Fibroblast of upper back skin (primary cell): ENCODE measurements at regions not wholly inside any gene's neighbourhood (a gene's known extent, or its start where the extent isn't known, plus 50 kb on each side); places are given as distances from the start of the nearest gene placed in this dataset.

Experiments used
- DNase-seq: peaks from one replicate; pipeline ENCODE4 v3.0.0-alpha.2; 2013

GRCh38 chr19:33948651-33949335 lies 152.1 kb downstream of the KCTD15 start:
- no peak for DNase-seq

- peak; percentile 3 for DNase-seq
Measured at GRCh38 chr19:33950091-33950750, 153.6 kb downstream of the KCTD15 start.

- DNase-seq = no peak
Measured at GRCh38 chr19:33953023-33953422, 156.4 kb downstream of the KCTD15 start.

DNA sequence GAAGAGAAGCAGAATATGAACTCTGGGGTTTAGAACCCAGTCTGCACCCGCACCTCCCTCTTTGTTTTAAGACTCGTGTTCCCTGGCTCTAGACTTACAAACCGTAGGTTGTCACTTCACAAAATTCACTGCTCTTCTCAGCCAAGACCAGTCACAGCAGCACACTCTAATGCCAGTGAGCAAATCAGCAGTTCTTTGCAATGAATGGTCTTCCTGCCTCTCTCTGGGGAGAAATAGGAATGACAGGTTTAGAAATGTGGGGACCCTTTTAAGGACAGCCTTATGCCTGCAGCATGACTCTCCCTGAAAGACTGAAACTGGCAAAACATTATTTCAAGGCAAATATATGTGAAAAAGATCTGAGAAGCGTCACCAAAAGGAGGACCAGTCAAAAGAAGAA lies 156.9 kb downstream of the KCTD15 start:
- no peak for DNase-seq

DNA sequence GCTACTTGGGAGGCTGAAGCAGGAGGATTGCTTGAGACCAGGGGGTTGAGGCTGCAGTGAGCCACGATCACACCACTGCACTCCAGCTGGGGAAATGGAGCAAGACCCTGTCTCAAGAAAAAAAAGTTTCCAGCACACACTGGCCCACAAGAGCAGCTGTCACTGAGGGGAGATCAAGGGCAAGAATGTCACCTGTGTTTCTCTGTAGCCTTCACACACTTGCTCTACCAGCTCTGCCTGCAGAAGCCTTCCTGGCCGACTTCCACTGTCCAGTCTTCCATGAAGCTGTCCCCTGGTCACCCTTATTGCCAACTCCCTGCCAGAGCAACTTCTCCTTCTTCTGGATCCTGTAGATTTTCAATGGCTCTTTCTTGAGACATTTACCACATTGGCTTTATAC lies 158.0 kb downstream of the KCTD15 start:
- DNase-seq = no peak

GRCh38 chr19:33956941-33957340 lies 160.3 kb downstream of the KCTD15 start:
- DNase-seq = no peak

GRCh38 chr19:33957804-33958203 lies 161.1 kb downstream of the KCTD15 start:
- no peak for DNase-seq

DNA sequence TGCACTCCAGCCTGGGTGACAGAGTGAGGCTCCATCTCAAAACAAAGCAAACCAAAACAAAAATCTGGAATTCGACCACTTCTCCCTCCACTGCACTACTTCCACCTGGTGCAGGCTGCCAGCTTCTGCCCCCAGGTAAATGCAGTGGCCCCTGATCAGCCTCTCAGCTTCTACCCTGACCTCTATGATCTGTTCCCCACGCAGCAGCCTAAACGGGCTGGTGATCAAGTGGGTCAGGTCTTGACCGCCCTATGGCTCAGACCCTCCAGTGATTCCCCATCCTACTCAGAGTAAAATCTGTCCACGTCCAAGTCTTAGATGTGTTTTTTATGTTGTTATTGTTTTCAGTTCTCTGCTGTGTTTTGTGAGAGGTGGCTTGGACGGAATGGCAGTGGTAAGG lies 163.9 kb downstream of the KCTD15 start:
- DNase-seq = no peak

DNA sequence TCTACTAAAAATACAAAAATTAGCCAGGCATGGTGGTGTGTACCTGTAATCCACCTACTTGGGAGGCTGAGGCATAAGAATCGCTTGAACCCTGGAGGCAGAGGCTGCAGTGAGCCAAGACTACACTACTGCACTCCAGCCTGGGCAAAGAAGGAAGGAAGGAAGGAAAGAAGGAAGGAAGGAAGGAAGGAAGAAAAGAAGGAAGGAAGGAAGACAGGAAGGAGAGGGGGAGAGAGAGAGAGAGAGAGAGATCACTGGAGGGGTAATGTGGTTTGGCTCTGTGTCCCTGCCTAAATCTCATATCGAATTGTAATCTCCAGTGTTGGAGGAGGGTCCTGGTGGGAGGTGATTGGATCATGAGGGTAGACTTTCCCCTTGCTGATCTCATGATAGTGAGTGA lies 165.5 kb downstream of the KCTD15 start:
- no peak for DNase-seq

DNA sequence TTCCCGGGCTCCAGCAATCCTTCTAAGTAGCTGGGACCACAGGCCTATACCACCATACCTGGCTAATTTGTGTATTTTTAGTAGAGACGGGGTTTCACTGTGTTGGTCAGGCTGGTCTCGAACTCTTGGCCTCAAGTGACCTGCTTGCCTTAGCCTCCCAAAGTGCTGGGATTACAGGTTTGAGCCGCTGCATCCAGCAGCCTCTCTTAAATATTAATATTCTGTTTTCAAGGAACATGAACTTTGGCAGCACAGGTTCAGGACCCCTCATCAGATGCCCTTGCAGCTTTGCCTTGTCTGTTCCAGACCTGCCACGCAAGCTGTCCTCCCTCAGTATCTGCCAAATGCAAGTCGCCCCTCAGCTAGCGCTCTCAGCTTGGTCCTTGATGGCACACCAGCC lies 166.8 kb downstream of the KCTD15 start:
- DNase-seq = no peak

- no peak for DNase-seq
Measured at GRCh38 chr19:33971073-33971472, 174.4 kb downstream of the KCTD15 start.

DNA sequence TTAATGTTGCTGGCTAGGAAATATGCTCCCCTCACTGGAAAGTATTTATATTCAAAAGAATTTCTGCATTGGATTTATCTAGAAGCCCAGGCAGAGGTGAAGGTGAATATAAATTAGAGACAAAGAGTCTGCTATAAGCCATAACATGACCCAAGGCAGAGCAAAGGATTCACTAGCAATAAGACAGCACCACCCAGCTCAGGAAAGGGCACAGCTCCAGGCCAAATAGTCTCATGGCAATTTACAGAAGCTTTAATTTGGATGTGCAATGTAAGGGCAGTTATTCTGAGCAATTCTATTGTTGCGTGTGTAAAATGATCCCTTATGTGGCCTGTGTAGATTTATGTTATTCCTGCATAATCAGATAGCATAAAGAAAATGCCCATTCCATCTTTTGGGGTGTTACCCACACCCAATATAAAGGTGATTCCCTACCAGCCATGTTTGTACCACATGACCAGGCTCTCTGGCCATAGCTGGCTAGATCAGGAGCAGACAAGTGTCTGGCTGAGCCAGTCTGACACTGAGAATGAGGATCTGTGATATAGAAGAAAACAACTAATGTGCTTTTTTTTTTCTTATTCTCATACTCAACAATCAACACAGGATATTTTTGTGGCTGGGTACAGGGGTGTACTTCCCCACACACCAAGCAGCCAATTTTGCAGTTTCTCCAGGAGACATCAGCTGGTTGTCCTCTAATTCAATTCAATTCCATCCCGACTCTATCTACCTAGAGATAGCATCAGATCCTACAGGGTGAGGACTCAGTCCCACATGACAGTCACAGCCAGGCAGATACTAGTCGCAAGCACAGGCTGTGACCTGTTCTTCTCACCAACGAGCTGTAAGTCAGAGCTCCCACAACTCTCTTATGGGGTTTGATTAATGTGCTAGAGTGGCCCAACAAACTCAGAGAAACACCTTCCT lies 181.4 kb downstream of the KCTD15 start:
- DNase-seq = no peak

GRCh38 chr19:33982706-33983105 lies 186.0 kb downstream of the KCTD15 start:
- no peak for DNase-seq

DNA sequence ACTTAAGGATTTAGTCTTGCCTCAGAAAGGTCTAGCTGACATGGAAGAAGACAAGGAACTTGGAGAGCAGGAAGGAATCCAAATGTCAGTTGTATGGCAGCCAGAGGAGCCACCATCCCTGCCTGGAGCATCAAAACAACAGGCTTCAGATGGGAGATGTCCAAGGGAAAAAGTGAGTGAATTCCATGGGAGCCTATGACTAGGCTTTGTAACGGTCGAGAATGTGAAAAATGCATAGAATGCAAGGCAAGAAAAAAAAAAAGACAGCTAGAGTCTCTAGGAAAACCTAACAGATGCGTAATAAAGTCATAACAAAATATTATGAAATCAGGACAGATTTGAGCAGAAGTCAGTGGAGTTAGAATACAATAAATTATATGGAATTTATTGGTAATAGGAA lies 183.7 kb upstream of the LSM14A start:
- DNase-seq = no peak

- no peak for DNase-seq
Measured at GRCh38 chr19:33997690-33998089, 174.6 kb upstream of the LSM14A start.

DNA sequence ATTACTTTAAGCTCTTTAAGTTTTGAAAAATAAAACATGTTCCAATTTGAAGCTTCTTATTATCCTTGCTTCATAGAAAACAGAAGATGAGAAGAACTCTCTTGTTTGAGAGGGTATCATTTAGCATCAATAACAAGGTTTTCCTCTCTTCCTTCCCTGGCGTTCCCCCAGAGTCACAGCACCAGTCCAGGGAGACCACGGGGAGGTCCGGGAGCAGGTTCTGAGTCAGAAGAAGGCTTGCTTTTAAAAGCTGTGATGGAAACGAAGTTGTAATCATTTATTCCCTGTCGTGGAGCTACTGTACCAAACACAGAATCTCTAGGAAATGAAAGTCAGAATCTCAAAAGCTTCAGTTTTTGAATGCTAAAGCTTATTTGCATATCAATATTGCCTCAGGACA lies 174.0 kb upstream of the LSM14A start:
- no peak for DNase-seq

DNA sequence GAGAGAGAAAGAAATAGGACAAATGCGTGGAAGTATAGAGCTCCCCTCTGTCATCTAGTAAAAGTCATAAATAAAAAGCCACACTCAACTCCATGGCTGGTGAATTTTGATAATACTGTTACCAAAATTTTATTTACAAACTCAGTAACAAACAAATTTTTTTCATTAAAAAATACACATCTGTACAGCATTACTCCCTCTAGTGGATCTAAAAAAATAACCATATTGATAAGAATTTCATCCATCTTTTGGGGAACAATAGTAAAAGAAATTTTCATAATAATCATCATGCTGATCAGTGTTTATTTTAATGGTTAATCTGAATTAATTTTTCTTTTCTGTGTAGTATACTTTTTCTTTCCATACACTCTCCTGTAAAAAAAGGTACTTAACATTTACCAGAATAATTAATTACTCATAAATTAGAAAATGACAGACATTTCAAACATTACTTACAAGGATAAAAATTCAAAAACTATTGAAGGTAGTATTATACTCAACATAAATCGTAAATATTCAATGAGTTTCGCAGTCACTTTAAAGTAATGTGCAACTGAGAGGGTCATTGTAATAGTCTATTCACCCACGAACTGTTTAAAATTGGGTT lies 173.5 kb upstream of the LSM14A start:
- no peak for DNase-seq

GRCh38 chr19:34017024-34017423 lies 155.3 kb upstream of the LSM14A start:
- DNase-seq = no peak

DNA sequence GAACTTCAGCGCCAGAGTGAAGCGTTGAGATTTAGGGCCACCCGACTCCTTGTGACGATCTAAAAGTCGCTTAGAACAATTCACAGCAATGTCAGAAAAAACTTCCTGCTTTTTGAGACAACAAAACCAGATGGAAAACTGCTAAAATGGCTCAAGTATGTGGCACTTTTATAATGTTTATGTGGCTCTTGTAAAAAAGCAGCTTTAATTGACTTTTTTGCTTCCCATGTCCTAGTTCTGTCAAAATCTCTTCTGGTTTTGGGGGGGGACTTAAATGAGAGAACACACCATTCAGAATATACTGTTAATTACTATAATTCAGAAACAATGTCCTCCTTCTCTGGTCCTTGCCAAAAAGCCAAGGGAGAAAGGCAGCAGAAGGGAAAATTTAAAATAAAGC lies 154.7 kb upstream of the LSM14A start:
- no peak for DNase-seq

DNA sequence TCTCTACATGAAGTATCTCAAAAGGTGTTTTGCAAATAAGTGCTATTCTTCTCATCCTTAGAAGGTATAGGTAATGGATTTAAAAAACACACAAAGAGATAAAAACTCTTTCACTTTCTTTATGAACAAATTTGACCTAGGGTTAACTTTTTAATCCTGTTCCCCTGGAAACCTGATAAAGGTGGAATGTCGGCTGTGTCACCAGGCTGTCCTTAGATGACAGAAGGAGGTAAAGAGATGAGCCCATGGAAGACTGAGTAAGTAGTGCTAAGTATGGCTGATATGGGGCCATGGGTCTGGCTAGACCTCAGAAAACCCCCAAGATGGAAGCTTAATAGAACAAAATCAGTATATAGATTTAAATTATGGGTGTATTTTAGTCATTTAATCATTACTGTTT lies 153.8 kb upstream of the LSM14A start:
- no peak for DNase-seq

DNA sequence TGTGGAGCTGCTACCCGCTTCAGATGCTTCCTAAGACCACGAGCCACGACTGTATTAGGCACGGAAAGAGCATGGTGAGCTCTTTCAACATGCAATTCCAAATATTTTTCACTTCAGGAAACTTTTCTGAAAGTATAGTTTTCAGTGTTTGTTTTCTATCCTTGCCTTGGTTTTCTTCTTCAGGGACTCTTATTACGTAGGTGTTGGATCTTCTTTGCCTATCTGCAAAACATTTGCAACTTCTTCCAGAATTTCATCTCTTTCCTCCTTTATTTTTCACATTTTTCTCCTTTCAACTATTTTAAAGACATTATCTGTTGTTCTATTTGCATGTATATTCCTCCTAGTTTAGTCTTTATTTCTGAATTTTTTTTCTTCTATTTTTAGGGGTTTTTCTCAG lies 148.9 kb upstream of the LSM14A start:
- DNase-seq = no peak

DNA sequence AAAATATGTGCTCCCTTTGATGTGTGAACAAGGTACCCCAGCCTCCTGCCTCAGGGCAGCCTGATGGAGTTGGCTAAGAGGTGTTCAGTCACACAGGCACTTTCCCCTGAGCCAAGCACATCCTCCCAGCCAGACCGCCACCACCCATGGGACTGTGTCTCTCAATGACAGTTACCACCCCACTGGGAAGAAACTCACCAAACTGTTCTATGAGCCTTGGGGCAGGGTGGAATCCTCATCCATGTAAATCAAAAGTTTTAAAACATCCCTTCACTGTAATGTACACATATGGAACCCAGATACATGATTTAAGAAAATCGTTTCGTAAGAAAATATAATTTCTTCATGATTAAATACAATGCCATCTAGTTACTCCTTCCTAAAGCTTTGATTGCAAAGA lies 138.4 kb upstream of the LSM14A start:
- DNase-seq = no peak

- no peak for DNase-seq
Measured at GRCh38 chr19:34034318-34034846, 137.9 kb upstream of the LSM14A start.
